SU-DHL-6 (cell line): ENCODE measurements at regions not wholly inside any gene's neighbourhood (a gene's known extent, or its start where the extent isn't known, plus 50 kb on each side); places are given as distances from the start of the nearest gene placed in this dataset.

Experiments
- EZH2phosphoT487 ChIP-seq: fragments of 200-600 bp; sonication (generic), shearing (Covaris generic); conservative IDR thresholded peaks from 2 replicates; pipeline ENCODE4 v1.6.1; 2018; ENCODE audit warnings: mild to moderate bottlenecking, antibody characterized with exemption, low read length, moderate library complexity, mixed read lengths
- TF ChIP-seq, protein P1 (sequence below): fragments of 200-600 bp; sonication (generic); IDR thresholded peaks from one replicate; pipeline ENCODE4 v1.5.1; 2017; ENCODE audit warnings: antibody characterized with exemption, mild to moderate bottlenecking, low read length, moderate library complexity; ENCODE audit not compliant: insufficient read depth, poor library complexity, severe bottlenecking

DNA sequence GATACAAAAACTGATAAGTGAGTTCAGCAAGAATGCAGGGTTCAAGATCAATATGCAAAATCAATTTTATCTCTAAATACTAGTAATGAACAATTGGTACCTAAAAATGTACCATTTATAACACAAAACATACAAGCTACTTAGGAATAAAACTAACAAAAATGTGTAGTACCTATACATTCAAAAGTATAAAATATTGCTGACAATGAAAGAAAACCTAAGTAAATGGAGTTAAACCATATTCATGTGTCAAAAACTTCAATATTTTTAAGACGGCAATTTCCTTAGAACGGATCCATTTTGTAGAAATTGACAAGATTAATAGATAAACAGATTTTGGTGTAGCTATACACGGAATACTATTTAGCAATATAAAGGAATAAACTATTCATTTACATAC lies 343.1 kb upstream of the CCDC54 start:
- TF ChIP-seq, protein P1, sequence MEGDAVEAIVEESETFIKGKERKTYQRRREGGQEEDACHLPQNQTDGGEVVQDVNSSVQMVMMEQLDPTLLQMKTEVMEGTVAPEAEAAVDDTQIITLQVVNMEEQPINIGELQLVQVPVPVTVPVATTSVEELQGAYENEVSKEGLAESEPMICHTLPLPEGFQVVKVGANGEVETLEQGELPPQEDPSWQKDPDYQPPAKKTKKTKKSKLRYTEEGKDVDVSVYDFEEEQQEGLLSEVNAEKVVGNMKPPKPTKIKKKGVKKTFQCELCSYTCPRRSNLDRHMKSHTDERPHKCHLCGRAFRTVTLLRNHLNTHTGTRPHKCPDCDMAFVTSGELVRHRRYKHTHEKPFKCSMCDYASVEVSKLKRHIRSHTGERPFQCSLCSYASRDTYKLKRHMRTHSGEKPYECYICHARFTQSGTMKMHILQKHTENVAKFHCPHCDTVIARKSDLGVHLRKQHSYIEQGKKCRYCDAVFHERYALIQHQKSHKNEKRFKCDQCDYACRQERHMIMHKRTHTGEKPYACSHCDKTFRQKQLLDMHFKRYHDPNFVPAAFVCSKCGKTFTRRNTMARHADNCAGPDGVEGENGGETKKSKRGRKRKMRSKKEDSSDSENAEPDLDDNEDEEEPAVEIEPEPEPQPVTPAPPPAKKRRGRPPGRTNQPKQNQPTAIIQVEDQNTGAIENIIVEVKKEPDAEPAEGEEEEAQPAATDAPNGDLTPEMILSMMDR = no peak
- TF ChIP-seq EZH2phosphoT487 = no peak
